GM23248 (cell line): ENCODE measurements at regions not wholly inside any gene's neighbourhood (a gene's known extent, or its start where the extent isn't known, plus 50 kb on each side); places are given as distances from the start of the nearest gene placed in this dataset.

Experiments used
- EZH2 ChIP-seq: fragments of 200-600 bp; sonication (generic); IDR thresholded peaks from 2 replicates; pipeline ENCODE4 v1.6.1; 2018; ENCODE audit warnings: antibody characterized with exemption, mild to moderate bottlenecking; ENCODE audit not compliant: insufficient read depth, poor library complexity, severe bottlenecking
- EZH2phosphoT487 ChIP-seq: fragments of 200-600 bp; sonication (generic); IDR thresholded peaks from 2 replicates; pipeline ENCODE4 v1.6.1; 2018; ENCODE audit warnings: antibody characterized with exemption, moderate library complexity, mild to moderate bottlenecking, low read depth; ENCODE audit not compliant: insufficient read depth

GRCh38 chr1:168932539-168932938, 174.0 kb upstream of the ATP1B1 start:
- TF ChIP-seq EZH2 (no peak), EZH2phosphoT487 (no peak)
